ENCODE measurements at regions not wholly inside any gene's neighbourhood (a gene's known extent, or its start where the extent isn't known, plus 50 kb on each side); places are given as distances from the start of the nearest gene placed in this dataset.

GRCh38 chr16:61409604-61410003 is 626.6 kb downstream of the CDH8 start:
- Histone ChIP-seq H3K4me1 (ENCODE audit: low read length) (peaks cover 13% of the 10 kb centered on the region; the same call in 1 of the 2 replicates), H3K4me3 (ENCODE audit: low read length) (no peak overlapping the region), H2AFZ (ENCODE audit: low read length) (no peak overlapping the region), H4K20me1 (ENCODE audit: insufficient read depth, low read length) (no peaks in the 10 kb centered on the region), H3K9me3 (replicated peaks; ENCODE audit: insufficient read depth, low read length) (no peaks in the 10 kb centered on the region), H3F3A (ENCODE audit: insufficient read depth, low read length) (no peaks in the 10 kb centered on the region), H3K9ac (ENCODE audit: low read length) (no peak overlapping the region), H3K27ac (ENCODE audit: low read length) (no peak overlapping the region), H3K36me3 (replicated peaks; ENCODE audit: insufficient read depth, low read length) (no peaks in the 10 kb centered on the region), H3K79me2 (ENCODE audit: low read length) (no peaks in the 10 kb centered on the region), H3K4me2 (ENCODE audit: low read depth, low read length) (peak overlapping the region; percentile 21; the same call in 1 of the 2 replicates), H3K27me3 (replicated peaks; ENCODE audit: insufficient read depth, low read length) (no peaks in the 10 kb centered on the region), H3K9me2 (replicated peaks; ENCODE audit: insufficient read depth, low read length) (no peaks in the 10 kb centered on the region)
- TF ChIP-seq EZH2 (optimal IDR thresholded peaks at IDR 0.05; ENCODE audit: low read depth, low read length) (no peak), EZH2phosphoT487 (IDR thresholded peaks at IDR 0.05; ENCODE audit: low read length) (no peak), CTCF (IDR thresholded peaks at IDR 0.05; ENCODE audit: low read length) (no peak)
- DNase-seq, result peak; percentile 36

GRCh38 chr16:61403386-61403785 is 632.9 kb downstream of the CDH8 start:
- TF ChIP-seq EZH2 (optimal IDR thresholded peaks at IDR 0.05; ENCODE audit: low read depth, low read length), result no peak
- TF ChIP-seq CTCF (IDR thresholded peaks at IDR 0.05; ENCODE audit: low read length), result no peak
- TF ChIP-seq EZH2phosphoT487 (IDR thresholded peaks at IDR 0.05; ENCODE audit: low read length), result no peak
- no peaks in the 10 kb centered on the region for H4K20me1 ChIP-seq (ENCODE audit: insufficient read depth, low read length)
- H3K9me3 ChIP-seq (replicated peaks; ENCODE audit: insufficient read depth, low read length), result 0 out of 2 replicates have a peak, but pooled peaks cover 2% of the 10 kb centered on the region
- H3K4me2 ChIP-seq (ENCODE audit: low read depth, low read length), result no peak overlapping the region
- H2AFZ ChIP-seq (ENCODE audit: low read length), result no peak overlapping the region
- DNase-seq, result no peak
- H3K27ac ChIP-seq (ENCODE audit: low read length), result no peak overlapping the region
- no peak overlapping the region for H3K9ac ChIP-seq (ENCODE audit: low read length)
- H3K4me1 ChIP-seq (ENCODE audit: low read length), result no peaks in the 10 kb centered on the region
- H3K36me3 ChIP-seq (replicated peaks; ENCODE audit: insufficient read depth, low read length), result no peaks in the 10 kb centered on the region
- no peaks in the 10 kb centered on the region for H3K9me2 ChIP-seq (replicated peaks; ENCODE audit: insufficient read depth, low read length)
- H3K4me3 ChIP-seq (ENCODE audit: low read length), result no peak overlapping the region
- no peaks in the 10 kb centered on the region for H3F3A ChIP-seq (ENCODE audit: insufficient read depth, low read length)
- H3K79me2 ChIP-seq (ENCODE audit: low read length), result no peaks in the 10 kb centered on the region
- H3K27me3 ChIP-seq (replicated peaks; ENCODE audit: insufficient read depth, low read length), result no peaks in the 10 kb centered on the region

DNA sequence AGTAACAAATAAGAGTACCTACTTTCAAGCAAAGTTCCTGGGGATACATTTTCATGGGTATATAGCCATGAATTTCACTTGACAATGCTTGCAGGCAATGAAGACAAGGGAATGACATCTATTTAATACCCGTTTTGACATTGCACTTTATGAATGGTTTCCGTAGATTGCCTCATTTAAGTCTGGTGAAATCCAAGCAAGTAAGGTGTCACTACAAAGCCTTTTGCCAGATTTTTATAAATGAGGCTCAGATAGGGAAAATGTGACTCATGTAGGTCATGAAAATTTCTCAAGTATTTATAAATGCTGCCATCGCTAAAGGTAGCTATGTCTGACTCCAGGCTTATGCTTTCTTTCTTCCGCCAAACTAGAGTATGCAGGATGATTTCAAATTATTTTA is 644.3 kb downstream of the CDH8 start:
- Histone ChIP-seq H3K4me1 (ENCODE audit: low read length) (no peaks in the 10 kb centered on the region), H3K27ac (ENCODE audit: low read length) (no peak overlapping the region), H3K9me2 (replicated peaks; ENCODE audit: insufficient read depth, low read length) (no peaks in the 10 kb centered on the region), H4K20me1 (ENCODE audit: insufficient read depth, low read length) (no peaks in the 10 kb centered on the region), H3K4me3 (ENCODE audit: low read length) (no peak overlapping the region), H3K9ac (ENCODE audit: low read length) (no peak overlapping the region), H3F3A (ENCODE audit: insufficient read depth, low read length) (no peaks in the 10 kb centered on the region), H3K79me2 (ENCODE audit: low read length) (no peaks in the 10 kb centered on the region), H2AFZ (ENCODE audit: low read length) (no peak overlapping the region), H3K27me3 (replicated peaks; ENCODE audit: insufficient read depth, low read length) (no peaks in the 10 kb centered on the region), H3K9me3 (replicated peaks; ENCODE audit: insufficient read depth, low read length) (no peaks in the 10 kb centered on the region), H3K36me3 (replicated peaks; ENCODE audit: insufficient read depth, low read length) (no peaks in the 10 kb centered on the region), H3K4me2 (ENCODE audit: low read depth, low read length) (no peak overlapping the region)
- no peak for DNase-seq
- TF ChIP-seq EZH2 (optimal IDR thresholded peaks at IDR 0.05; ENCODE audit: low read depth, low read length) (no peak), EZH2phosphoT487 (IDR thresholded peaks at IDR 0.05; ENCODE audit: low read length) (no peak), CTCF (IDR thresholded peaks at IDR 0.05; ENCODE audit: low read length) (no peak)
